ENCODE measurements at regions not wholly inside any gene's neighbourhood (a gene's known extent, or its start where the extent isn't known, plus 50 kb on each side); places are given as distances from the start of the nearest gene placed in this dataset.

GRCh38 chrX:127243654-127244053 lies 424.1 kb downstream of the PRR32 start:
- no peak overlapping the region for H3K4me3 ChIP-seq
- H3K27me3 ChIP-seq = no peaks in the 10 kb centered on the region
- no peaks in the 10 kb centered on the region for H3K4me1 ChIP-seq
- intact Hi-C loops (cut with DNase I) = no loop called here
- no peak overlapping the region for H3K27ac ChIP-seq (replicated peaks in 1 of 4)
- 65% methylated on average over 2 of the region's 3 CpGs for WGBS
- TF ChIP-seq EP300 (IDR thresholded peaks at IDR 0.05) (no peak), POLR2A (IDR thresholded peaks at IDR 0.05; ENCODE audit: low read depth) (no peak), POLR2AphosphoS5 (IDR thresholded peaks at IDR 0.05) (no peak)
- TF ChIP-seq, protein P1, sequence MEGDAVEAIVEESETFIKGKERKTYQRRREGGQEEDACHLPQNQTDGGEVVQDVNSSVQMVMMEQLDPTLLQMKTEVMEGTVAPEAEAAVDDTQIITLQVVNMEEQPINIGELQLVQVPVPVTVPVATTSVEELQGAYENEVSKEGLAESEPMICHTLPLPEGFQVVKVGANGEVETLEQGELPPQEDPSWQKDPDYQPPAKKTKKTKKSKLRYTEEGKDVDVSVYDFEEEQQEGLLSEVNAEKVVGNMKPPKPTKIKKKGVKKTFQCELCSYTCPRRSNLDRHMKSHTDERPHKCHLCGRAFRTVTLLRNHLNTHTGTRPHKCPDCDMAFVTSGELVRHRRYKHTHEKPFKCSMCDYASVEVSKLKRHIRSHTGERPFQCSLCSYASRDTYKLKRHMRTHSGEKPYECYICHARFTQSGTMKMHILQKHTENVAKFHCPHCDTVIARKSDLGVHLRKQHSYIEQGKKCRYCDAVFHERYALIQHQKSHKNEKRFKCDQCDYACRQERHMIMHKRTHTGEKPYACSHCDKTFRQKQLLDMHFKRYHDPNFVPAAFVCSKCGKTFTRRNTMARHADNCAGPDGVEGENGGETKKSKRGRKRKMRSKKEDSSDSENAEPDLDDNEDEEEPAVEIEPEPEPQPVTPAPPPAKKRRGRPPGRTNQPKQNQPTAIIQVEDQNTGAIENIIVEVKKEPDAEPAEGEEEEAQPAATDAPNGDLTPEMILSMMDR (IDR thresholded peaks at IDR 0.05) = no peak
- no peak for DNase-seq (ENCODE audit: extremely low spot score)
- no peaks in the 10 kb centered on the region for H3K36me3 ChIP-seq
- H3K9me3 ChIP-seq = no peaks in the 10 kb centered on the region

DNA sequence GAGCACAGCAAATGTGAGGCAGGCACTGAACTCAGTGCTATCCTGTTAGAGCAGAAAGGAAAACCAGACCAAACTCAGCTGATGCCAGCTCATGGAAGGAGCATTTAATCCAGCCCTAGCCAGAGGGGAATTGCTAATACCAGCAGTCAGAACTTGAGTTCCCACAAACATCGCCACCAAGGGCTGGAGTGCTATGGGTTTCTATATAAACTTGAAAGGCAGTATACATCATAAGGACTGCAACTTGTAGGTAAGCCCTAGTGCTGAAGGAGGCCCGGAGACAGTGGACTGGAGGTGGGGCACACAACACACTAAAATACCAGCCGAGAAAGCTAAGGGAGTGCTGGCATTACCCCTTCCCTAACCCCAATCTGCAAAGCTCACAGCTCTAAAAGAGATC lies 440.2 kb downstream of the PRR32 start:
- no peaks in the 10 kb centered on the region for H3K9me3 ChIP-seq
- DNase-seq (ENCODE audit: extremely low spot score) = no peak
- no peaks in the 10 kb centered on the region for H3K4me1 ChIP-seq
- H3K27me3 ChIP-seq = no peaks in the 10 kb centered on the region
- intact Hi-C loops (cut with DNase I) = no loop called here
- H3K27ac ChIP-seq (replicated peaks in 1 of 4) = no peak overlapping the region
- 83% methylated on average over 3 of the region's 3 CpGs for WGBS
- H3K36me3 ChIP-seq = no peaks in the 10 kb centered on the region
- no peak overlapping the region for H3K4me3 ChIP-seq
- TF ChIP-seq POLR2A (IDR thresholded peaks at IDR 0.05; ENCODE audit: low read depth) = no peak
- TF ChIP-seq, protein P1 (IDR thresholded peaks at IDR 0.05) = no peak
- no peak for TF ChIP-seq EP300 (IDR thresholded peaks at IDR 0.05)
- no peak for TF ChIP-seq POLR2AphosphoS5 (IDR thresholded peaks at IDR 0.05)

GRCh38 chrX:127276326-127276725 lies 456.8 kb downstream of the PRR32 start:
- H3K36me3 ChIP-seq = no peaks in the 10 kb centered on the region
- TF ChIP-seq POLR2AphosphoS5 (IDR thresholded peaks at IDR 0.05) (no peak), EP300 (IDR thresholded peaks at IDR 0.05) (no peak), POLR2A (IDR thresholded peaks at IDR 0.05; ENCODE audit: low read depth) (no peak)
- TF ChIP-seq, protein P1 (IDR thresholded peaks at IDR 0.05) = no peak
- H3K4me3 ChIP-seq = no peak overlapping the region
- H3K9me3 ChIP-seq = no peaks in the 10 kb centered on the region
- 66% methylated on average over 2 of the region's 2 CpGs for WGBS
- no peaks in the 10 kb centered on the region for H3K4me1 ChIP-seq
- intact Hi-C loops (cut with DNase I) = no loop called here
- H3K27me3 ChIP-seq = no peaks in the 10 kb centered on the region
- no peak overlapping the region for H3K27ac ChIP-seq (replicated peaks in 1 of 4)
- DNase-seq (ENCODE audit: extremely low spot score) = no peak

GRCh38 chrX:127300511-127300910 lies 481.0 kb downstream of the PRR32 start:
- no peaks in the 10 kb centered on the region for H3K36me3 ChIP-seq
- H3K27me3 ChIP-seq = no peaks in the 10 kb centered on the region
- no peak for DNase-seq (ENCODE audit: extremely low spot score)
- H3K9me3 ChIP-seq = no peaks in the 10 kb centered on the region
- H3K4me1 ChIP-seq = no peaks in the 10 kb centered on the region
- TF ChIP-seq POLR2AphosphoS5 (IDR thresholded peaks at IDR 0.05) = no peak
- TF ChIP-seq, protein P1 (IDR thresholded peaks at IDR 0.05) = no peak
- TF ChIP-seq POLR2A (IDR thresholded peaks at IDR 0.05; ENCODE audit: low read depth) = no peak
- TF ChIP-seq EP300 (IDR thresholded peaks at IDR 0.05) = no peak
- intact Hi-C loops (cut with DNase I) = no loop called here
- no peak overlapping the region for H3K27ac ChIP-seq (replicated peaks in 1 of 4)
- no peak overlapping the region for H3K4me3 ChIP-seq

- Histone ChIP-seq H3K4me1 (no peaks in the 10 kb centered on the region), H3K4me3 (no peak overlapping the region), H3K27ac (replicated peaks in 1 of 4) (no peak overlapping the region), H3K36me3 (no peaks in the 10 kb centered on the region), H3K27me3 (no peaks in the 10 kb centered on the region), H3K9me3 (no peaks in the 10 kb centered on the region)
- DNase-seq (ENCODE audit: extremely low spot score) = no peak
- TF ChIP-seq POLR2AphosphoS5 (IDR thresholded peaks at IDR 0.05) (no peak), POLR2A (IDR thresholded peaks at IDR 0.05; ENCODE audit: low read depth) (no peak), EP300 (IDR thresholded peaks at IDR 0.05) (no peak)
- TF ChIP-seq, protein P1 (IDR thresholded peaks at IDR 0.05) = no peak
- intact Hi-C loops (cut with DNase I) = no loop called here
- 81% methylated on average over 2 of the region's 2 CpGs for WGBS
Observed at GRCh38 chrX:127302841-127303240, 483.3 kb downstream of the PRR32 start.
